Thyroid gland (tissue), 4 donors: ENCODE measurements at regions not wholly inside any gene's neighbourhood (a gene's known extent, or its start where the extent isn't known, plus 50 kb on each side); places are given as distances from the start of the nearest gene placed in this dataset.

Source experiments
- POLR2A ChIP-seq, 2 donors: fragments of 450-650 bp; IDR thresholded peaks; one replicate each; pipeline ENCODE4 v1.6.1; 2017; ENCODE audit warnings: antibody characterized with exemption in 2 of 2, mild to moderate bottlenecking in 2 of 2, moderate library complexity in 1 of 2
- TF ChIP-seq, protein P1 (sequence below), 6 experiments: fragments of 200-600 bp in 3 of 6; fragments of 450-650 bp in 3 of 6; sonication (generic) in 3 of 6; IDR thresholded peaks; one replicate each; pipeline ENCODE4 v1.5.1; 2016 to 2019; ENCODE audit warnings: antibody characterized with exemption in 6 of 6, mild to moderate bottlenecking in 2 of 6, inconsistent platforms in 1 of 6, moderate library complexity in 1 of 6

GRCh38 chr2:105553538-105554196 is 154.8 kb upstream of the FHL2 start:
- TF ChIP-seq, protein P1, sequence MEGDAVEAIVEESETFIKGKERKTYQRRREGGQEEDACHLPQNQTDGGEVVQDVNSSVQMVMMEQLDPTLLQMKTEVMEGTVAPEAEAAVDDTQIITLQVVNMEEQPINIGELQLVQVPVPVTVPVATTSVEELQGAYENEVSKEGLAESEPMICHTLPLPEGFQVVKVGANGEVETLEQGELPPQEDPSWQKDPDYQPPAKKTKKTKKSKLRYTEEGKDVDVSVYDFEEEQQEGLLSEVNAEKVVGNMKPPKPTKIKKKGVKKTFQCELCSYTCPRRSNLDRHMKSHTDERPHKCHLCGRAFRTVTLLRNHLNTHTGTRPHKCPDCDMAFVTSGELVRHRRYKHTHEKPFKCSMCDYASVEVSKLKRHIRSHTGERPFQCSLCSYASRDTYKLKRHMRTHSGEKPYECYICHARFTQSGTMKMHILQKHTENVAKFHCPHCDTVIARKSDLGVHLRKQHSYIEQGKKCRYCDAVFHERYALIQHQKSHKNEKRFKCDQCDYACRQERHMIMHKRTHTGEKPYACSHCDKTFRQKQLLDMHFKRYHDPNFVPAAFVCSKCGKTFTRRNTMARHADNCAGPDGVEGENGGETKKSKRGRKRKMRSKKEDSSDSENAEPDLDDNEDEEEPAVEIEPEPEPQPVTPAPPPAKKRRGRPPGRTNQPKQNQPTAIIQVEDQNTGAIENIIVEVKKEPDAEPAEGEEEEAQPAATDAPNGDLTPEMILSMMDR (IDR thresholded peaks at IDR 0.05) = no peak
- TF ChIP-seq POLR2A (IDR thresholded peaks at IDR 0.05) = no peak
